Cardiac muscle cell (in vitro differentiated cells and primary cell): ENCODE measurements at regions not wholly inside any gene's neighbourhood (a gene's known extent, or its start where the extent isn't known, plus 50 kb on each side); places are given as distances from the start of the nearest gene placed in this dataset.
A peak's percentile ranks its signal among the peaks of the same experiment; 100 is the strongest.

Experiments
- DNase-seq, 2 donors: peaks; one replicate each; pipeline versions ENCODE4 v3.0.0 to v3.0.0-alpha.2; 2010 to 2017; ENCODE audit warnings: low read depth in 1 of 2, low spot score in 1 of 2
- H3K27ac ChIP-seq: fragments of 200-600 bp; sonication (generic); 2 replicates; pipeline ENCODE4 v1.5.1; 2016
- H3K27me3 ChIP-seq: fragments of 200-600 bp; sonication (generic); 2 replicates; pipeline ENCODE4 v1.6.0; 2016; ENCODE audit warnings: control low read depth
- H3K36me3 ChIP-seq: fragments of 200-600 bp; sonication (generic); 2 replicates; pipeline ENCODE4 v1.5.1; 2016; ENCODE audit warnings: control low read depth
- H3K4me1 ChIP-seq: fragments of 200-600 bp; sonication (generic); 2 replicates; pipeline ENCODE4 v1.8.1; 2017; ENCODE audit warnings: low read depth, mild to moderate bottlenecking, mixed run types
- H3K4me3 ChIP-seq: fragments of 200-600 bp; sonication (generic); 2 replicates; pipeline ENCODE4 v1.5.1; 2016; ENCODE audit warnings: mild to moderate bottlenecking
- H3K9me3 ChIP-seq: fragments of 200-600 bp; sonication (generic); 2 replicates; pipeline ENCODE4 v1.5.1; 2017; ENCODE audit warnings: low read depth, mild to moderate bottlenecking, control low read depth
- CTCF ChIP-seq: IDR thresholded peaks from 2 replicates; pipeline ENCODE4 v1.5.1; 2012; ENCODE audit warnings: low read depth, mild to moderate bottlenecking, low read length

GRCh38 chr1:79796434-79796833 is 789.9 kb upstream of the ADGRL4 start:
- H3K27ac ChIP-seq = no peak overlapping the region
- H3K4me3 ChIP-seq = no peak overlapping the region
- no peaks in the 10 kb centered on the region for H3K9me3 ChIP-seq
- H3K4me1 ChIP-seq = peaks cover 3% of the 10 kb centered on the region
- no peaks in the 10 kb centered on the region for H3K36me3 ChIP-seq
- no peak for DNase-seq
- H3K27me3 ChIP-seq = no peaks in the 10 kb centered on the region
- no peak for TF ChIP-seq CTCF

- no peaks in the 10 kb centered on the region for H3K9me3 ChIP-seq
- H3K27ac ChIP-seq = no peak overlapping the region
- peak in 1 of 2 donors; percentile 96 for DNase-seq
- TF ChIP-seq CTCF = no peak
- H3K4me3 ChIP-seq = no peak overlapping the region
- peaks cover 3% of the 10 kb centered on the region for H3K4me1 ChIP-seq
- no peaks in the 10 kb centered on the region for H3K36me3 ChIP-seq
- no peaks in the 10 kb centered on the region for H3K27me3 ChIP-seq
Measured at GRCh38 chr1:79792219-79792930, 785.8 kb upstream of the ADGRL4 start.

- Histone ChIP-seq H3K36me3 (no peaks in the 10 kb centered on the region), H3K27ac (no peak overlapping the region), H3K4me3 (no peak overlapping the region), H3K27me3 (no peaks in the 10 kb centered on the region), H3K9me3 (no peaks in the 10 kb centered on the region), H3K4me1 (peaks cover 3% of the 10 kb centered on the region)
- DNase-seq = peak in 1 of 2 donors; percentile 54
- no peak for TF ChIP-seq CTCF
Measured at GRCh38 chr1:79791488-79792218, 785.1 kb upstream of the ADGRL4 start.

GRCh38 chr1:79790950-79791349 is 784.4 kb upstream of the ADGRL4 start:
- DNase-seq = peak in 1 of 2 donors; percentile 33
- Histone ChIP-seq H3K27ac (no peak overlapping the region), H3K4me3 (no peak overlapping the region), H3K36me3 (no peaks in the 10 kb centered on the region), H3K4me1 (peaks cover 3% of the 10 kb centered on the region), H3K9me3 (no peaks in the 10 kb centered on the region), H3K27me3 (no peaks in the 10 kb centered on the region)
- no peak for TF ChIP-seq CTCF

GRCh38 chr1:79787631-79788030 is 781.1 kb upstream of the ADGRL4 start:
- no peak for DNase-seq
- Histone ChIP-seq H3K4me1 (peaks cover 3% of the 10 kb centered on the region), H3K27ac (no peak overlapping the region), H3K36me3 (no peaks in the 10 kb centered on the region), H3K27me3 (no peaks in the 10 kb centered on the region), H3K4me3 (no peak overlapping the region), H3K9me3 (no peaks in the 10 kb centered on the region)
- no peak for TF ChIP-seq CTCF
